ENCODE measurements at regions not wholly inside any gene's neighbourhood (a gene's known extent, or its start where the extent isn't known, plus 50 kb on each side); places are given as distances from the start of the nearest gene placed in this dataset.

- no peak overlapping the region for H3K4me3 Mint-ChIP-seq
- CTCF ChIA-PET = no interaction called here
- H3K27ac Mint-ChIP-seq = no peak overlapping the region
- H3K4me1 Mint-ChIP-seq = no peaks in the 10 kb centered on the region
- TF ChIP-seq, protein P1, sequence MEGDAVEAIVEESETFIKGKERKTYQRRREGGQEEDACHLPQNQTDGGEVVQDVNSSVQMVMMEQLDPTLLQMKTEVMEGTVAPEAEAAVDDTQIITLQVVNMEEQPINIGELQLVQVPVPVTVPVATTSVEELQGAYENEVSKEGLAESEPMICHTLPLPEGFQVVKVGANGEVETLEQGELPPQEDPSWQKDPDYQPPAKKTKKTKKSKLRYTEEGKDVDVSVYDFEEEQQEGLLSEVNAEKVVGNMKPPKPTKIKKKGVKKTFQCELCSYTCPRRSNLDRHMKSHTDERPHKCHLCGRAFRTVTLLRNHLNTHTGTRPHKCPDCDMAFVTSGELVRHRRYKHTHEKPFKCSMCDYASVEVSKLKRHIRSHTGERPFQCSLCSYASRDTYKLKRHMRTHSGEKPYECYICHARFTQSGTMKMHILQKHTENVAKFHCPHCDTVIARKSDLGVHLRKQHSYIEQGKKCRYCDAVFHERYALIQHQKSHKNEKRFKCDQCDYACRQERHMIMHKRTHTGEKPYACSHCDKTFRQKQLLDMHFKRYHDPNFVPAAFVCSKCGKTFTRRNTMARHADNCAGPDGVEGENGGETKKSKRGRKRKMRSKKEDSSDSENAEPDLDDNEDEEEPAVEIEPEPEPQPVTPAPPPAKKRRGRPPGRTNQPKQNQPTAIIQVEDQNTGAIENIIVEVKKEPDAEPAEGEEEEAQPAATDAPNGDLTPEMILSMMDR (IDR thresholded peaks at IDR 0.05) = no peak
- ATAC-seq (ENCODE audit: low read depth) (no peak), DNase-seq (no peak)
- no peaks in the 10 kb centered on the region for H3K27me3 Mint-ChIP-seq
- intact Hi-C loops (cut with micrococcal nuclease) = no loop called here
- POLR2A ChIA-PET = no interaction called here
- H3K9me3 Mint-ChIP-seq = peaks cover 7% of the 10 kb centered on the region
- no peaks in the 10 kb centered on the region for H3K36me3 Mint-ChIP-seq (ENCODE audit: low read depth)
Measured at GRCh38 chr7:420142-421093, 99.2 kb downstream of the PDGFA start.

DNA sequence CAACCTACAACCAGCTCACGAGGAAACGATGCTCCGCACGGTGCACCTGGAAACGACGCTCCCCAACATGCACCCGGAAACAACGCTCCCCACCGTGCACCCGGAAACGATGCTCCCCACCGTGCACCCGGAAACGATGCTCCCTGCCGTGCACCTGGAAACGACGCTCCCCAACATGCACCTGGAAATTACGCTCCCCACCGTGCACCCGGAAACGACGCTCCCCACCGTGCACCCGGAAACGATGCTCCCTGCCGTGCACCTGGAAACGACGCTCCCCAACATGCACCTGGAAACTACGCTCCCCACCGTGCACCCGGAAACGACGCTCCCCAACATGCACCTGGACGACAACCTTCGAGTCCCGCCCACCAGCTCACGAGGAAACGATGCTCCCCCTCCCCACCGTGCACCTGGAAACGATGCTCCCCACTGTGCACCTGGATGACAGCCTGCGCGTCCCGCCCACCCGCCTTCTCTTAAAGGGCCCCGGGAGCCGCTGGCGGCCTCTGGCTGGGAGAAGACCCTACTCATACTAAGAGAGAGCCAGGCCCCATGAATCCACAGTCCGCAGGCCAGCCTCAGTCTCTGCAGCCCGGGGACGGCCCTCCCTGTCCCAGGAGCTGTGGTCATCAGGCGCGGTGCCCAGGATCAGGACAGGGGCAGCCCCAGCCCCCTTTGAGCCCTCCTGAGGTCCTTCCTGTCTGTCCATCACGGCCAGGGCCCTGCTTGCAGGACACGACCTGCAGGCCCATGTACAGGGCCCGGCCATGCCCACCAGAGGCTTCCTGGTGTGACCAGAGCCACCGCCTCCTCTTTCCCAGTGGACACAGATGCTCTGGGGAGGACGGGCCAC is 98.3 kb downstream of the PDGFA start:
- TF ChIP-seq, protein P1 (IDR thresholded peaks at IDR 0.05) = no peak
- H3K27ac Mint-ChIP-seq = no peak overlapping the region
- intact Hi-C loops (cut with micrococcal nuclease) = no loop called here
- POLR2A ChIA-PET = no interaction called here
- CTCF ChIA-PET = no interaction called here
- no peaks in the 10 kb centered on the region for H3K4me1 Mint-ChIP-seq
- no peaks in the 10 kb centered on the region for H3K36me3 Mint-ChIP-seq (ENCODE audit: low read depth)
- peaks cover 7% of the 10 kb centered on the region for H3K9me3 Mint-ChIP-seq
- ATAC-seq (ENCODE audit: low read depth) (no peak), DNase-seq (no peak)
- no peaks in the 10 kb centered on the region for H3K27me3 Mint-ChIP-seq
- H3K4me3 Mint-ChIP-seq = no peak overlapping the region

- TF ChIP-seq, protein P1 (IDR thresholded peaks at IDR 0.05) = no peak
- H3K27ac Mint-ChIP-seq = no peak overlapping the region
- ChIA-PET CTCF (no interaction called here), POLR2A (no interaction called here)
- H3K9me3 Mint-ChIP-seq = peaks cover 6% of the 10 kb centered on the region
- H3K4me1 Mint-ChIP-seq = no peaks in the 10 kb centered on the region
- no peaks in the 10 kb centered on the region for H3K27me3 Mint-ChIP-seq
- intact Hi-C loops (cut with micrococcal nuclease) = no loop called here
- no peak overlapping the region for H3K4me3 Mint-ChIP-seq
- H3K36me3 Mint-ChIP-seq (ENCODE audit: low read depth) = no peaks in the 10 kb centered on the region
- no peak for ATAC-seq (ENCODE audit: low read depth)
- no peak for DNase-seq
Measured at GRCh38 chr7:422191-422885, 97.3 kb downstream of the PDGFA start.

- H3K27ac Mint-ChIP-seq = no peak overlapping the region
- no peaks in the 10 kb centered on the region for H3K4me1 Mint-ChIP-seq
- H3K9me3 Mint-ChIP-seq = peaks cover 3% of the 10 kb centered on the region
- ATAC-seq (ENCODE audit: low read depth) (no peak), DNase-seq (no peak)
- H3K4me3 Mint-ChIP-seq = no peak overlapping the region
- ChIA-PET POLR2A (no interaction called here), CTCF (no interaction called here)
- TF ChIP-seq, protein P1 (IDR thresholded peaks at IDR 0.05) = no peak
- intact Hi-C loops (cut with micrococcal nuclease) = no loop called here
- H3K36me3 Mint-ChIP-seq (ENCODE audit: low read depth) = no peaks in the 10 kb centered on the region
- no peaks in the 10 kb centered on the region for H3K27me3 Mint-ChIP-seq
Measured at GRCh38 chr7:422886-423225, 96.8 kb downstream of the PDGFA start.
